Vagina (tissue), 2 donors: ENCODE measurements at regions not wholly inside any gene's neighbourhood (a gene's known extent, or its start where the extent isn't known, plus 50 kb on each side); places are given as distances from the start of the nearest gene placed in this dataset.

Experiments
- CTCF ChIP-seq, 3 experiments: fragments of 450-650 bp in 2 of 3; fragments of 200-600 bp in 1 of 3; sonication (generic) in 1 of 3; IDR thresholded peaks; one replicate each; pipeline ENCODE4 v1.5.1; 2017 to 2019; ENCODE audit warnings: antibody characterized with exemption in 3 of 3, mild to moderate bottlenecking in 2 of 3, moderate library complexity in 2 of 3
- POLR2A ChIP-seq, 2 donors: fragments of 450-650 bp; IDR thresholded peaks; one replicate each; pipeline ENCODE4 v1.6.1; 2017; ENCODE audit warnings: antibody characterized with exemption in 2 of 2, mild to moderate bottlenecking in 2 of 2, moderate library complexity in 2 of 2
- POLR2AphosphoS5 ChIP-seq, 2 donors: sonication (generic); formaldehyde crosslinking; IDR thresholded peaks; one replicate each; pipeline ENCODE4 v1.9.0; 2017; ENCODE audit warnings: antibody characterized with exemption in 2 of 2, mild to moderate bottlenecking in 2 of 2, low read depth in 1 of 2; ENCODE audit not compliant: insufficient read depth in 1 of 2

- TF ChIP-seq CTCF (IDR thresholded peaks at IDR 0.05) (no peak), POLR2A (IDR thresholded peaks at IDR 0.05) (no peak), POLR2AphosphoS5 (IDR thresholded peaks at IDR 0.05; ENCODE audit: insufficient read depth in 1 of 2, low read depth in 1 of 2) (no peak)
Observed at GRCh38 chr1:189697113-189697512, 780.6 kb downstream of the BRINP3 start.
